ENCODE measurements at regions not wholly inside any gene's neighbourhood (a gene's known extent, or its start where the extent isn't known, plus 50 kb on each side); places are given as distances from the start of the nearest gene placed in this dataset.

DNA sequence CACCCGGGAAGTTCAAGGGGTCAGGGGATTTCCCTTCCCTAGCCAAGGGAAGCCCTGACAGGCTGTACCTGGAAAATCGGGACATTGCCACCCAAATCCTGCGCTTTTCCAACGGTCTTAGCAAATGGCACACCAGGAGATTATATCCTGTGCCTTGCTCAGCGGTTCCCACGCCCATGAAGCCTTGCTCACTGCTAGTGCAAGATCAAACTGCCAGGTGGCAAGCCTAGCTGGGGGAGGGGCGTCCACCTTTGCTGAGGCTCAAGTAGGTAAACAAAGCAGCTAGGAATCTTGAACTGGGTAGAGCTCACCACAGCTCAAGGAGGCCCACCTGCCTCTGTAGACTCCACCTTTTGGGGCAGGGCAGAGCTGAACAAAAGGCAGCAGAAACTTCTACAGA lies 1794.5 kb downstream of the PCDH9 start:
- no peak overlapping the region for H4K5ac ChIP-seq (ENCODE audit: insufficient read length, low read depth, low read length)
- WGBS (ENCODE audit: extremely low coverage, insufficient read length, low lambda C conversion rate) = no CpG with 5 or more reads among the region's 7 CpGs
- no peak overlapping the region for H2BK5ac ChIP-seq (ENCODE audit: insufficient read length, low read length)
- H3K27me3 ChIP-seq (ENCODE audit: insufficient read depth, low read length) = no peaks in the 10 kb centered on the region
- no peak overlapping the region for H2BK20ac ChIP-seq (ENCODE audit: low read depth, low read length, poor library complexity, severe bottlenecking)
- H3T11ph ChIP-seq (ENCODE audit: low read length) = no peak overlapping the region
- DNase-seq = no peak
- TF ChIP-seq, protein P1, sequence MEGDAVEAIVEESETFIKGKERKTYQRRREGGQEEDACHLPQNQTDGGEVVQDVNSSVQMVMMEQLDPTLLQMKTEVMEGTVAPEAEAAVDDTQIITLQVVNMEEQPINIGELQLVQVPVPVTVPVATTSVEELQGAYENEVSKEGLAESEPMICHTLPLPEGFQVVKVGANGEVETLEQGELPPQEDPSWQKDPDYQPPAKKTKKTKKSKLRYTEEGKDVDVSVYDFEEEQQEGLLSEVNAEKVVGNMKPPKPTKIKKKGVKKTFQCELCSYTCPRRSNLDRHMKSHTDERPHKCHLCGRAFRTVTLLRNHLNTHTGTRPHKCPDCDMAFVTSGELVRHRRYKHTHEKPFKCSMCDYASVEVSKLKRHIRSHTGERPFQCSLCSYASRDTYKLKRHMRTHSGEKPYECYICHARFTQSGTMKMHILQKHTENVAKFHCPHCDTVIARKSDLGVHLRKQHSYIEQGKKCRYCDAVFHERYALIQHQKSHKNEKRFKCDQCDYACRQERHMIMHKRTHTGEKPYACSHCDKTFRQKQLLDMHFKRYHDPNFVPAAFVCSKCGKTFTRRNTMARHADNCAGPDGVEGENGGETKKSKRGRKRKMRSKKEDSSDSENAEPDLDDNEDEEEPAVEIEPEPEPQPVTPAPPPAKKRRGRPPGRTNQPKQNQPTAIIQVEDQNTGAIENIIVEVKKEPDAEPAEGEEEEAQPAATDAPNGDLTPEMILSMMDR (conservative IDR thresholded peaks at IDR 0.05) = no peak
- H4K8ac ChIP-seq (replicated peaks; ENCODE audit: insufficient read length, low read depth, low read length) = no peak overlapping the region
- no peak overlapping the region for H2BK120ac ChIP-seq (ENCODE audit: low read depth, low read length, poor library complexity, severe bottlenecking)
- no peak overlapping the region for H3K27ac ChIP-seq (ENCODE audit: insufficient read length, low read depth, low read length)
- H3K4me2 ChIP-seq (ENCODE audit: insufficient read depth, insufficient read length, low read length) = no peak overlapping the region
- H3K4me1 ChIP-seq (ENCODE audit: insufficient read depth, low read length) = no peaks in the 10 kb centered on the region
- Mint-ChIP-seq H3K27me3 (ENCODE audit: low read depth) (0 out of 2 replicates have a peak, but pooled peaks cover 2% of the 10 kb centered on the region), H3K9me3 (peaks cover 40% of the 10 kb centered on the region in 2 experiments), H3K36me3 (ENCODE audit: insufficient read depth in 1 of 3, low read depth in 3 of 3) (peaks cover 12 to 47% (median 18%) of the 10 kb centered on the region in 3 experiments), H3K4me3 (no peak overlapping the region), H3K27ac (no peak overlapping the region; a peak in 1 of 7 replicates), H3K4me1 (no peaks in the 10 kb centered on the region)
- H3K4ac ChIP-seq (ENCODE audit: low read depth, low read length) = no peak overlapping the region
- no peak overlapping the region for H2BK15ac ChIP-seq (ENCODE audit: low read depth, low read length)
- no peaks in the 10 kb centered on the region for H3K79me2 ChIP-seq (ENCODE audit: insufficient read depth, low read length)
- H4K20me1 ChIP-seq (ENCODE audit: control insufficient read depth, insufficient read depth, insufficient read length) = no peaks in the 10 kb centered on the region
- no peak overlapping the region for H2AK5ac ChIP-seq (ENCODE audit: insufficient read length, low read length)
- no peak overlapping the region for H3K23ac ChIP-seq (ENCODE audit: insufficient read length, low read depth, low read length)
- no peak overlapping the region for H3K56ac ChIP-seq (ENCODE audit: insufficient read length, low read depth, low read length)
- H3K14ac ChIP-seq (ENCODE audit: insufficient read depth, low read length) = no peak overlapping the region
- H3K18ac ChIP-seq (ENCODE audit: insufficient read length, low read depth, low read length) = no peak overlapping the region
- H3K23me2 ChIP-seq (ENCODE audit: insufficient read length, low read depth, low read length, poor library complexity, severe bottlenecking) = no peaks in the 10 kb centered on the region
- H3K79me1 ChIP-seq (ENCODE audit: insufficient read depth, low read depth, low read length, poor library complexity, severe bottlenecking) = no peaks in the 10 kb centered on the region
- no peak overlapping the region for H2AFZ ChIP-seq (ENCODE audit: low read length)
- H3K9me3 ChIP-seq (ENCODE audit: control insufficient read depth, low read depth, low read length) = peaks cover 8% of the 10 kb centered on the region
- H3K9ac ChIP-seq (ENCODE audit: extremely low read depth, insufficient read length, low read length) = no peak overlapping the region
- no peak overlapping the region for H2BK12ac ChIP-seq (ENCODE audit: insufficient read length, low read depth, low read length)
- no peak overlapping the region for H4K91ac ChIP-seq (ENCODE audit: insufficient read length, low read depth, low read length)
